ENCODE measurements at regions not wholly inside any gene's neighbourhood (a gene's known extent, or its start where the extent isn't known, plus 50 kb on each side); places are given as distances from the start of the nearest gene placed in this dataset.

- H3K4me3 ChIP-seq (ENCODE audit: low read depth, low read length): no peak overlapping the region
- TF ChIP-seq, protein P1, sequence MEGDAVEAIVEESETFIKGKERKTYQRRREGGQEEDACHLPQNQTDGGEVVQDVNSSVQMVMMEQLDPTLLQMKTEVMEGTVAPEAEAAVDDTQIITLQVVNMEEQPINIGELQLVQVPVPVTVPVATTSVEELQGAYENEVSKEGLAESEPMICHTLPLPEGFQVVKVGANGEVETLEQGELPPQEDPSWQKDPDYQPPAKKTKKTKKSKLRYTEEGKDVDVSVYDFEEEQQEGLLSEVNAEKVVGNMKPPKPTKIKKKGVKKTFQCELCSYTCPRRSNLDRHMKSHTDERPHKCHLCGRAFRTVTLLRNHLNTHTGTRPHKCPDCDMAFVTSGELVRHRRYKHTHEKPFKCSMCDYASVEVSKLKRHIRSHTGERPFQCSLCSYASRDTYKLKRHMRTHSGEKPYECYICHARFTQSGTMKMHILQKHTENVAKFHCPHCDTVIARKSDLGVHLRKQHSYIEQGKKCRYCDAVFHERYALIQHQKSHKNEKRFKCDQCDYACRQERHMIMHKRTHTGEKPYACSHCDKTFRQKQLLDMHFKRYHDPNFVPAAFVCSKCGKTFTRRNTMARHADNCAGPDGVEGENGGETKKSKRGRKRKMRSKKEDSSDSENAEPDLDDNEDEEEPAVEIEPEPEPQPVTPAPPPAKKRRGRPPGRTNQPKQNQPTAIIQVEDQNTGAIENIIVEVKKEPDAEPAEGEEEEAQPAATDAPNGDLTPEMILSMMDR (IDR thresholded peaks at IDR 0.05; ENCODE audit: borderline replicate concordance, insufficient read depth, low read depth, low read length): no peak
Measured at GRCh38 chr1:200242110-200243041, 167.5 kb downstream of the ZNF281 start.

GRCh38 chr1:200240656-200241055 is 169.2 kb downstream of the ZNF281 start:
- H3K4me3 ChIP-seq (ENCODE audit: low read depth, low read length): no peak overlapping the region
- TF ChIP-seq, protein P1 (IDR thresholded peaks at IDR 0.05; ENCODE audit: borderline replicate concordance, insufficient read depth, low read depth, low read length): no peak

DNA sequence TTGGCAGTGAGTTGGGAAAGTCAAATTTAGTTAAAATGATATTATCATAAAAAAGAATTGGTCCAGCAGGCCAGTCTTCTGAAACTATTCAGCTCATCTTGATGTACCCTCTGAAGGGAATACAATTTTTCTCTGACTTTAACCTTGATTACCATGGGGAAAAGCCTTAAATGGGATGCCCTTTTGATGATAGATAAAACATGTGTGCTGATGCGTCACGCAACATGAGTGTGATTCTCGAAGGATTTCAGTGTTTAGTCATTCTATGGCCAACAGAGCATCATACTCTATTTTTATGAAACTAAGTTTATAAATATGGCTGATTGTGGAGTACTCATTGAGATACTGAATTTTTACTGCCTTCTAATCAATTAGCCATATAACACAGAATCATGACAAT is 171.5 kb downstream of the ZNF281 start:
- TF ChIP-seq, protein P1 (IDR thresholded peaks at IDR 0.05; ENCODE audit: borderline replicate concordance, insufficient read depth, low read depth, low read length): no peak
- no peak overlapping the region for H3K4me3 ChIP-seq (ENCODE audit: low read depth, low read length)

DNA sequence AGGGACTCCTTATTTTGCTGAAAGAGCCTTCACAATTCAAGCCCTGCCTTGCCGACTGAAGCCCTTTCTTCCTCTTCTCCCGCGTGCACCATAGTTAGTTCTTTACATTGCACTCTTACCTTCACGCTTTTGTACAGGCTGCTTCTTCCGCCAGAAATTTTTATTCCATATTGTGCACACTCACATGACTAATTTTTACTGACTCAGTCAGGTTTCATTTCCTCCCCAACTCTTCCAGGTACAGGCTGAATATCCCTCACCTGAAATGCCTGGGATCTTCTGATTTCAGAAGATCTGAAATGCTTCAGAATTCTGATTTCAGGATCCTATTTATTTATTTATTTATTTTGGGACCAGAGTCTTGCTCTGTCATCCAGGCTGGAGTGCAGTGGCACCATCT is 172.8 kb downstream of the ZNF281 start:
- TF ChIP-seq, protein P1 (IDR thresholded peaks at IDR 0.05; ENCODE audit: borderline replicate concordance, insufficient read depth, low read depth, low read length): no peak
- no peak overlapping the region for H3K4me3 ChIP-seq (ENCODE audit: low read depth, low read length)

- no peak overlapping the region for H3K4me3 ChIP-seq (ENCODE audit: low read depth, low read length)
- TF ChIP-seq, protein P1 (IDR thresholded peaks at IDR 0.05; ENCODE audit: borderline replicate concordance, insufficient read depth, low read depth, low read length): no peak
Measured at GRCh38 chr1:200234938-200235337, 174.9 kb downstream of the ZNF281 start.

DNA sequence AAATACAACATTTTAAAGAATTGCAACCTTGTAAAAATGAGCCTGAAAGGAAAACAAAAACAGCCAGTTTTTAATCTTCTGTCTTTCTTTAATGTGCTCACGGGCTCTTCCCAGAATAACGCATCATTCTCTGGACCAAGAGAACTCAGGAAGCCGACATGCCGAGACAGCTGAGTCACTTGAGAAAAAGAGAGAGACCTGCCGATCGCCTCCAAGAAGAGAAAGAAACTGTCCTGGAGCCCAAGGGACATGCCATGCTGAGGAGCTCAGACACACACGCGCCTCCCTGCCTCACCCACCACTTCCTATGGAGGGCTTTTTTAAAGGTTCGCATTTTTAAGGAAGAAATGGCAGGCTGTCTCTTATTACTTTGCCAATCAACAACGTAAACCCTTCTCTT is 176.4 kb downstream of the ZNF281 start:
- H3K4me3 ChIP-seq (ENCODE audit: low read depth, low read length): no peak overlapping the region
- TF ChIP-seq, protein P1 (IDR thresholded peaks at IDR 0.05; ENCODE audit: borderline replicate concordance, insufficient read depth, low read depth, low read length): no peak

DNA sequence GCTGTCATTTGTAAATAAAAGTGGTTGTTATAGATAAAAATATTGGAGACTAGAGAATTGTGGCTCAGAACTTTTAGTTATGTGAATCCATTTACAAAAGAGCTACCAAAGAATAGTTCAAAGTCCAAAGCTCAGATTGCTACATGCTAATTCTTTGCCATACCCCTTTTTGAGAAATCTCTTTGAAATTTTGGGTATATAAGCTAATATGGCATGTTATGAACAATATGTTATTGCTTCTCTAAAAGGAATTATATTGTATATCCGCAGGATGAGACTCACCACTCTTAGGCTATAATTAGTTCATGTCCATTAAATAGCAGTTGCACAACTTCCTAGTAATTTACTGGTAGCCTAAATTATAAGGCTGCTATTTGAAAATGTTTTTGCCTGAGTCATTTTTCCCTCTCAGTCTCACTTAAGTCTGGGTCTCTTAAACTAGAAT is 178.0 kb downstream of the ZNF281 start:
- TF ChIP-seq, protein P1 (IDR thresholded peaks at IDR 0.05; ENCODE audit: borderline replicate concordance, insufficient read depth, low read depth, low read length): no peak
- H3K4me3 ChIP-seq (ENCODE audit: low read depth, low read length): no peak overlapping the region
